MM.1S (cell line): ENCODE measurements at regions not wholly inside any gene's neighbourhood (a gene's known extent, or its start where the extent isn't known, plus 50 kb on each side); places are given as distances from the start of the nearest gene placed in this dataset.

ENCODE experiments used
- DNase-seq: peaks from one replicate; pipeline ENCODE4 v3.0.0-alpha.2; 2015
- H2AFZ ChIP-seq: fragments of 300-600 bp; sonication (generic); 2 replicates; pipeline ENCODE4 v1.6.0; 2016; ENCODE audit warnings: antibody characterized with exemption, low read length
- H3F3A ChIP-seq: fragments of 300-600 bp; sonication (generic); 2 replicates; pipeline ENCODE4 v1.6.1; 2016; ENCODE audit warnings: mild to moderate bottlenecking, antibody characterized with exemption, low read length, moderate library complexity, mixed read lengths; ENCODE audit not compliant: insufficient read depth
- H3K27ac ChIP-seq: fragments of 300-600 bp; sonication (generic); 2 replicates; pipeline ENCODE4 v1.5.1; 2016; ENCODE audit warnings: mild to moderate bottlenecking, low read length
- H3K27me3 ChIP-seq: fragments of 300-600 bp; sonication (generic); replicated peaks from 2 replicates; pipeline ENCODE4 v1.6.0; 2016; ENCODE audit warnings: low read length; ENCODE audit not compliant: insufficient read depth
- H3K36me3 ChIP-seq: fragments of 300-600 bp; sonication (generic); replicated peaks from 2 replicates; pipeline ENCODE4 v1.6.1; 2016; ENCODE audit warnings: mild to moderate bottlenecking, low read length, mixed read lengths; ENCODE audit not compliant: insufficient read depth
- H3K4me1 ChIP-seq: fragments of 300-600 bp; sonication (generic); 2 replicates; pipeline ENCODE4 v1.6.1; 2016; ENCODE audit warnings: low read length, mixed read lengths
- H3K4me2 ChIP-seq: fragments of 300-600 bp; sonication (generic); 2 replicates; pipeline ENCODE4 v1.6.0; 2016; ENCODE audit warnings: low read depth, low read length
- H3K4me3 ChIP-seq: fragments of 300-600 bp; sonication (generic); 2 replicates; pipeline ENCODE4 v1.5.1; 2016; ENCODE audit warnings: low read length, mixed read lengths
- H3K79me2 ChIP-seq: fragments of 300-600 bp; sonication (generic); 2 replicates; pipeline ENCODE4 v1.6.1; 2016; ENCODE audit warnings: mixed run types, low read length, mixed read lengths
- H3K9ac ChIP-seq: fragments of 300-600 bp; sonication (generic); 2 replicates; pipeline ENCODE4 v1.6.1; 2016; ENCODE audit warnings: low read length, mixed read lengths
- H3K9me2 ChIP-seq: fragments of 300-600 bp; sonication (generic); replicated peaks from 2 replicates; pipeline ENCODE4 v1.6.1; 2016; ENCODE audit warnings: mild to moderate bottlenecking, low read length, mixed read lengths; ENCODE audit not compliant: insufficient read depth
- H3K9me3 ChIP-seq: fragments of 300-600 bp; sonication (generic); replicated peaks from 2 replicates; pipeline ENCODE4 v1.6.1; 2016; ENCODE audit warnings: mild to moderate bottlenecking, low read length, mixed read lengths; ENCODE audit not compliant: insufficient read depth
- H4K20me1 ChIP-seq: fragments of 300-600 bp; sonication (generic); 2 replicates; pipeline ENCODE4 v1.6.1; 2016; ENCODE audit warnings: mild to moderate bottlenecking, low read length, moderate library complexity, mixed read lengths; ENCODE audit not compliant: insufficient read depth
- CTCF ChIP-seq: fragments of 300-600 bp; sonication (generic); IDR thresholded peaks from 2 replicates; pipeline ENCODE4 v1.5.1; 2016; ENCODE audit warnings: antibody characterized with exemption, low read length, mixed read lengths
- EZH2 ChIP-seq: fragments of 300-600 bp; sonication (generic); optimal IDR thresholded peaks from 2 replicates; pipeline ENCODE3; 2017; ENCODE audit warnings: low read depth, mild to moderate bottlenecking, antibody characterized with exemption, low read length, mixed read lengths
- EZH2phosphoT487 ChIP-seq: fragments of 300-600 bp; sonication (generic); IDR thresholded peaks from 2 replicates; pipeline ENCODE4 v1.6.1; 2018; ENCODE audit warnings: antibody characterized with exemption, low read length

DNA sequence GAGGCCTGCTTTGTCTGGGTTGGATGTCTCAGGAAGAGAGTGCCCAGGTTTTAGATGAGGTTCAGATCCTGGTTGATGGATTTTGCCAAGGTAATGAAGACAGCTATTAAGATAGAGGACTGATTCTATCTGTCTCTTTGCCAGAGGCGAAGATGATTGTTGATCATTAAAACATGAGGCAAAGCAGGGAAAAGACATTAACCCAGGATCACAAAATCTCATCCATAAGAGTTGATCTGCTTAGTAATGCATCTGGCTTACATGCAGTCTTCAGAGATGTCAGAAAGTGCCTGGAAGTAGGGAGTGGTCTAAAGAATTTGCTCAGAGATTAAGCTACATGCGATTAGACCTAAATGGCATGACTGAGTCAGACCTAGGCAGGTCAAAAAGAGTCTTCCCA, 229.6 kb upstream of the PLD5 start:
- Histone ChIP-seq H3K9me2 (no peaks in the 10 kb centered on the region), H2AFZ (no peak overlapping the region), H4K20me1 (no peaks in the 10 kb centered on the region), H3K36me3 (no peaks in the 10 kb centered on the region), H3K4me1 (no peaks in the 10 kb centered on the region), H3K9ac (no peak overlapping the region), H3K4me3 (no peak overlapping the region), H3K79me2 (no peaks in the 10 kb centered on the region), H3F3A (no peaks in the 10 kb centered on the region), H3K27ac (no peak overlapping the region), H3K4me2 (no peak overlapping the region), H3K9me3 (no peaks in the 10 kb centered on the region), H3K27me3 (no peaks in the 10 kb centered on the region)
- no peak for DNase-seq
- TF ChIP-seq CTCF: no peak
- no peak for TF ChIP-seq EZH2
- no peak for TF ChIP-seq EZH2phosphoT487

- H3K4me2 ChIP-seq: no peak overlapping the region
- no peaks in the 10 kb centered on the region for H3K27me3 ChIP-seq
- no peak for TF ChIP-seq EZH2phosphoT487
- TF ChIP-seq CTCF: no peak
- TF ChIP-seq EZH2: no peak
- no peaks in the 10 kb centered on the region for H4K20me1 ChIP-seq
- no peaks in the 10 kb centered on the region for H3K9me2 ChIP-seq
- H3K36me3 ChIP-seq: no peaks in the 10 kb centered on the region
- no peaks in the 10 kb centered on the region for H3K9me3 ChIP-seq
- no peaks in the 10 kb centered on the region for H3K4me1 ChIP-seq
- no peak overlapping the region for H2AFZ ChIP-seq
- H3F3A ChIP-seq: no peaks in the 10 kb centered on the region
- DNase-seq: no peak
- H3K27ac ChIP-seq: no peak overlapping the region
- H3K4me3 ChIP-seq: no peak overlapping the region
- no peaks in the 10 kb centered on the region for H3K79me2 ChIP-seq
- H3K9ac ChIP-seq: no peak overlapping the region
Observed at GRCh38 chr1:242747233-242747632, 222.7 kb upstream of the PLD5 start.

DNA sequence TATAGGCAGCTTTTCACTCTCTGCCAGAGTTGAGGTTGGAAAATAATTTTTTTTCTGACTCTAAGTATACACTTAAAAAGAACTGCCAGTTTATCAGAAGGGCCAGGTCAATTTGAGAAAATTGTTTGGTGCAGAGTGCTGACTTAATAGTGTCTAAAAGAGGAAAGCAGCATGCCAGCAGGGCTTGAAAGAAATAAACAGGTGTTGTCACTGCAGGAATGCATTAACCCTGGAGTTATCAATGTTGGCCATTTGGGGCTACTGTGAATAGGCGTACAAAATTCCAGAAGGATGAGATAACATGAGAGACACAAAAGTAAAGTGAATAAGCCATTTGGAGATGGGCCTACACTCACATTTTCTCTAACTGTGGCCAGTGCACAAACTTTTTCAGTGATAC, 220.6 kb upstream of the PLD5 start:
- no peak for TF ChIP-seq CTCF
- TF ChIP-seq EZH2: no peak
- TF ChIP-seq EZH2phosphoT487: no peak
- no peak for DNase-seq
- Histone ChIP-seq H3K27me3 (no peaks in the 10 kb centered on the region), H3K4me2 (no peak overlapping the region), H3K4me3 (no peak overlapping the region), H3K9me3 (no peaks in the 10 kb centered on the region), H3K36me3 (no peaks in the 10 kb centered on the region), H4K20me1 (no peaks in the 10 kb centered on the region), H2AFZ (no peak overlapping the region), H3K9ac (no peak overlapping the region), H3K79me2 (no peaks in the 10 kb centered on the region), H3K9me2 (no peaks in the 10 kb centered on the region), H3F3A (no peaks in the 10 kb centered on the region), H3K27ac (no peak overlapping the region), H3K4me1 (no peaks in the 10 kb centered on the region)
